Upper lobe of right lung (tissue), 1 donor: ENCODE measurements at regions not wholly inside any gene's neighbourhood (a gene's known extent, or its start where the extent isn't known, plus 50 kb on each side); places are given as distances from the start of the nearest gene placed in this dataset.

Experiments
- ATAC-seq: fragments of 200-7000 bp; cut with Tn5 transposase; one replicate; pipeline ENCODE4 v1.9.1; 2020; ENCODE audit warnings: mild to moderate bottlenecking, moderate library complexity
- DNase-seq: peaks from one replicate; pipeline ENCODE4 v3.0.0-alpha.2; 2020
- H3K27ac ChIP-seq: fragments of 200-600 bp; one replicate; pipeline ENCODE4 v1.8.0; 2022
- H3K27me3 ChIP-seq: fragments of 200-600 bp; one replicate; pipeline ENCODE4 v1.8.0; 2022; ENCODE audit warnings: mild to moderate bottlenecking
- H3K36me3 ChIP-seq: fragments of 200-600 bp; one replicate; pipeline ENCODE4 v1.8.0; 2022
- H3K4me1 ChIP-seq: fragments of 200-600 bp; one replicate; pipeline ENCODE4 v1.8.0; 2022
- H3K4me3 ChIP-seq: fragments of 200-600 bp; one replicate; pipeline ENCODE4 v1.8.0; 2022; ENCODE audit warnings: mild to moderate bottlenecking
- H3K9me3 ChIP-seq: fragments of 200-600 bp; one replicate; pipeline ENCODE4 v1.8.0; 2022
- intact Hi-C: fragments of 100-400 bp; cut with DNase I; formaldehyde crosslinking; loops from one replicate; pipeline ENCODE4 v1.11.0; 2022
- TF ChIP-seq, protein P1 (sequence below): fragments of 200-600 bp; IDR thresholded peaks from one replicate; pipeline ENCODE4 v1.8.0; 2022; ENCODE audit warnings: antibody characterized with exemption
- donor health status: DM: no; HTN: yes; CAD: no; lungs with severe emphysema.

DNA sequence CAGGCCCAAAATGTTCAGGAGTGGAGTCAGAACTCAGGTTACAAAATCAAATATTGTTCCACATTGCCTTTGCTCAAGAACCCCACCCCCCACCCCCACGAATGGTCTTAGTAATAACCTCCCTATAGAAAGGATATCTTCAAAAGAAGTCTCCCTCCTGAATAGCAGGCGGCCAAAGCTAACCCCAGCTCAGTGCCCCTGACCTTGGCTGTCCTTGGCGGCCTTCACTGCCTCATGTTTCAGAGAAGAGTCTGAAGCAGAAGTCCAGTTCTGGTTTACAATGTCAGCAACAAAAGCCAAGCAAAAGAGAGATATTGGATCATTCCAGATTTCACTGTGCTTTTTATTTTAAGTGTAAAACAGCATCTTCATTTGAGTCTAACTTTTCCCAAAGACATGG is 476.5 kb upstream of the NRP1 start:
- Histone ChIP-seq H3K4me1 (no peaks in the 10 kb centered on the region), H3K4me3 (no peak overlapping the region), H3K27ac (no peak overlapping the region), H3K36me3 (no peaks in the 10 kb centered on the region), H3K27me3 (no peaks in the 10 kb centered on the region), H3K9me3 (no peaks in the 10 kb centered on the region)
- DNase-seq (no peak), ATAC-seq (no peak)
- intact Hi-C loops: no loop called here
- TF ChIP-seq, protein P1, sequence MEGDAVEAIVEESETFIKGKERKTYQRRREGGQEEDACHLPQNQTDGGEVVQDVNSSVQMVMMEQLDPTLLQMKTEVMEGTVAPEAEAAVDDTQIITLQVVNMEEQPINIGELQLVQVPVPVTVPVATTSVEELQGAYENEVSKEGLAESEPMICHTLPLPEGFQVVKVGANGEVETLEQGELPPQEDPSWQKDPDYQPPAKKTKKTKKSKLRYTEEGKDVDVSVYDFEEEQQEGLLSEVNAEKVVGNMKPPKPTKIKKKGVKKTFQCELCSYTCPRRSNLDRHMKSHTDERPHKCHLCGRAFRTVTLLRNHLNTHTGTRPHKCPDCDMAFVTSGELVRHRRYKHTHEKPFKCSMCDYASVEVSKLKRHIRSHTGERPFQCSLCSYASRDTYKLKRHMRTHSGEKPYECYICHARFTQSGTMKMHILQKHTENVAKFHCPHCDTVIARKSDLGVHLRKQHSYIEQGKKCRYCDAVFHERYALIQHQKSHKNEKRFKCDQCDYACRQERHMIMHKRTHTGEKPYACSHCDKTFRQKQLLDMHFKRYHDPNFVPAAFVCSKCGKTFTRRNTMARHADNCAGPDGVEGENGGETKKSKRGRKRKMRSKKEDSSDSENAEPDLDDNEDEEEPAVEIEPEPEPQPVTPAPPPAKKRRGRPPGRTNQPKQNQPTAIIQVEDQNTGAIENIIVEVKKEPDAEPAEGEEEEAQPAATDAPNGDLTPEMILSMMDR: no peak

- no peak overlapping the region for H3K4me3 ChIP-seq
- no peak for DNase-seq
- H3K36me3 ChIP-seq: no peaks in the 10 kb centered on the region
- no peaks in the 10 kb centered on the region for H3K4me1 ChIP-seq
- ATAC-seq: no peak
- H3K27ac ChIP-seq: no peak overlapping the region
- H3K27me3 ChIP-seq: no peaks in the 10 kb centered on the region
- intact Hi-C loops: no loop called here
- H3K9me3 ChIP-seq: no peaks in the 10 kb centered on the region
- TF ChIP-seq, protein P1: no peak
These were observed 475.3 kb upstream of the NRP1 start for GRCh38 chr10:33809732-33810131.

GRCh38 chr10:33808475-33808874 is 474.0 kb upstream of the NRP1 start:
- Histone ChIP-seq H3K9me3 (no peaks in the 10 kb centered on the region), H3K4me3 (no peak overlapping the region), H3K27me3 (no peaks in the 10 kb centered on the region), H3K4me1 (no peaks in the 10 kb centered on the region), H3K27ac (no peak overlapping the region), H3K36me3 (no peaks in the 10 kb centered on the region)
- DNase-seq (no peak), ATAC-seq (no peak)
- intact Hi-C loops: no loop called here
- TF ChIP-seq, protein P1: no peak

DNA sequence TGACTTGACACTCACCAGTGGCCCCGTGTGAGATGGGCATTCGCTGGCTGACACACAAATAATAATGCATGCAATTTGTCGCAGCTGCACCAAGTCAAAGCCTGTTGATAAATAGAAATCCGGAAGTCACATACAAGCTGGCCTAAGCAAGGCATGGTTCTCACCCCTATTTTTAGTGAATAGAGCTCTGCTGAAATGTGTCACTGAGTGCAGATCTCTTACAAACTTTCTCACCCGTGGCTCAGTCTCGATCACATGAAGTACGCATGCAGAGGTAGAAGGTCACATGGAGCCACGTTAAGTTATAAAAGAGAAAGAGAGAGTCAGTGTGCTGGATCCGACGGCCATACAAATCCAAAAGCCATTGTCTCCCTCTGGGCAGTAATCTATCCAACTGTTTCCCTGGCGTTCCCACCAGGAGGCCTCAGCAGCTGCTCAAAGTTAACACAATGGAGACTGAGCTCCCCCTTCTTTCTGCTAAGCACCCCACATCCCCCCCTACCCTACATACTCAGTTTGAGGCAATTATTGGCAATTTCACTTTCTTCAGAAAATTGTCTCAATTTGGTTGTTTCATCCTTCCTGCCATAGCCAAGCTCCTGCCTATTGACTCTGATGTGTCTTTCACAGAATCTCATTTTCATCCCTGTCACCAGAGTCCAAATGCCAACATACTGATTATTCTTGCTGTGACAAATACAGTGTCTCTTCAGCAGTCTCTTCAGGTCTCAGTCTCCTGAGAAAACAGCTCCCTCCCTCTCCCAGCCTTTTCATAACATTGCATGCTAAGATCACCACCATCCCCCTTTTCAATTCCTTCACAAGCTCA is 473.3 kb upstream of the NRP1 start:
- TF ChIP-seq, protein P1: no peak
- DNase-seq (no peak), ATAC-seq (no peak)
- Histone ChIP-seq H3K27ac (no peak overlapping the region), H3K4me3 (no peak overlapping the region), H3K27me3 (no peaks in the 10 kb centered on the region), H3K4me1 (no peaks in the 10 kb centered on the region), H3K9me3 (no peaks in the 10 kb centered on the region), H3K36me3 (no peaks in the 10 kb centered on the region)
- intact Hi-C loops: no loop called here

DNA sequence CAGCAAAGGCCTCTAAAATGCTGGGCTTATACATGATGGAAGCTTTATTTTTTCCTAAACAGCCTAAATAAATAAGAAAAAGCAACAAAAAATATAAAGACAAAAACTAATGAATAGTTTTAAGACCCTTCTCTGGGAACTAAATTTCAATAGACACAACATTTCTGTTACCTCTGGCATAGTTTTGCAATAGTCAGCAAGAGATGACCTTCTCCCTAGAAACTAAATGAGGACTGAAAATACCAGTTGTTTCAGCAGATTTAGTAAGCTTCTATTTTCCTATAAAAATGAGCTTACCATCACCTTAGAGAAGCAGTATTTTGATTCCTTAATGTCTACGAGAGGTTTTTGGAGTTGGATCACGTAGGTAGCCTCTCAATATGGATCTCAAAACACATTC is 471.4 kb upstream of the NRP1 start:
- intact Hi-C loops: no loop called here
- DNase-seq: no peak
- no peaks in the 10 kb centered on the region for H3K36me3 ChIP-seq

More for the DNA sequence above, 471.4 kb upstream of the NRP1 start:
- H3K27ac ChIP-seq: no peak overlapping the region
- no peaks in the 10 kb centered on the region for H3K9me3 ChIP-seq
- no peak for ATAC-seq
- H3K27me3 ChIP-seq: no peaks in the 10 kb centered on the region
- TF ChIP-seq, protein P1: no peak
- no peaks in the 10 kb centered on the region for H3K4me1 ChIP-seq
- H3K4me3 ChIP-seq: no peak overlapping the region
